NCI-H1048 (cell line): ENCODE measurements at regions not wholly inside any gene's neighbourhood (a gene's known extent, or its start where the extent isn't known, plus 50 kb on each side); places are given as distances from the start of the nearest gene placed in this dataset.

Experiments used
- DNase-seq: peaks from one replicate; lab custom pipeline; 2025; lab: John Stamatoyannopoulos, UW

- DNase-seq, result no peak
Observed at GRCh38 chr6:40973304-40973703, 65.7 kb downstream of the UNC5CL start.

GRCh38 chr6:40972814-40973213 lies 66.2 kb downstream of the UNC5CL start:
- no peak for DNase-seq

GRCh38 chr6:40972190-40972589 lies 66.8 kb downstream of the UNC5CL start:
- DNase-seq, result no peak

- no peak for DNase-seq
Observed at GRCh38 chr6:40968620-40969164, 70.3 kb downstream of the UNC5CL start.

- DNase-seq, result no peak
Observed at GRCh38 chr6:40966860-40967259, 72.2 kb downstream of the UNC5CL start.

GRCh38 chr6:40965046-40965445 lies 74.0 kb downstream of the UNC5CL start:
- DNase-seq, result no peak

GRCh38 chr6:40963019-40963418 lies 76.0 kb downstream of the UNC5CL start:
- no peak for DNase-seq

DNA sequence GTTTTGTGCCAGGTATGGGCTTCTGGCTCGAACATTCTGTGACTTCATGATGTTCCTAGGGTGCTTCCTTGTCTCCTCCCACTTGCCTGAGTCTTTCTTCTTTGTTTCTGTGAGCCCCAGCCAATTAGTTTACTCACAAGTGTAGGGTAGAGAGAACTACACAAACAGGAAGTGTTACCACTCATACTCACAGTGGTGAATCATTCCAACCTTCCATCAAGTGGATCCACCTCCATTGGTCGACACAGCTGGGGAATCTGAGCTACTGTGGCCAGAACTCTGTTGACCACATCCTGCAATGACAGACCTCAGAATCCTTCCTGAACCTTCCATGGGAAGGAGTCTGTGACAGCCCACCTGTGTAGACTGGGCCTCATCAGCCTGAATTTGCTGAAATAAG lies 76.8 kb downstream of the UNC5CL start:
- no peak for DNase-seq

DNA sequence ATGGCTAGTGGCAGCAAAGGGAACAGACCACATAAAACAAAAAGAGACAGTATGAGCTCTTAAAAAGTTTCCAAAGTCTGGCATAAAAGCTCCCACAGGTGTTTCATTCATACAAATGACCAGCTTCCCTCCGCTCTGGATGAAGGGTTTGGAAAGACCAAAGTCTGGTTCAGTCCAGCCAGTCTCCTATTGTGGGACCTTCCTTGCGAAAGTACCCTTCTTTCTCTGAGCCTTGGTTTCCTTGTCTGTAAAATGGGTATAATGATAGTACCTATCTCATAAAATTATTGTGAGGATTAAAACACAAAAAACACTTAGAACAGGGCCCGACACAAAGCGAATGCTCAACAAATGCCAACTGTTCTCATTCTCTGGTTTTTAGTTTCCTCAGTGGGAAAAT lies 77.2 kb downstream of the UNC5CL start:
- DNase-seq, result no peak

DNA sequence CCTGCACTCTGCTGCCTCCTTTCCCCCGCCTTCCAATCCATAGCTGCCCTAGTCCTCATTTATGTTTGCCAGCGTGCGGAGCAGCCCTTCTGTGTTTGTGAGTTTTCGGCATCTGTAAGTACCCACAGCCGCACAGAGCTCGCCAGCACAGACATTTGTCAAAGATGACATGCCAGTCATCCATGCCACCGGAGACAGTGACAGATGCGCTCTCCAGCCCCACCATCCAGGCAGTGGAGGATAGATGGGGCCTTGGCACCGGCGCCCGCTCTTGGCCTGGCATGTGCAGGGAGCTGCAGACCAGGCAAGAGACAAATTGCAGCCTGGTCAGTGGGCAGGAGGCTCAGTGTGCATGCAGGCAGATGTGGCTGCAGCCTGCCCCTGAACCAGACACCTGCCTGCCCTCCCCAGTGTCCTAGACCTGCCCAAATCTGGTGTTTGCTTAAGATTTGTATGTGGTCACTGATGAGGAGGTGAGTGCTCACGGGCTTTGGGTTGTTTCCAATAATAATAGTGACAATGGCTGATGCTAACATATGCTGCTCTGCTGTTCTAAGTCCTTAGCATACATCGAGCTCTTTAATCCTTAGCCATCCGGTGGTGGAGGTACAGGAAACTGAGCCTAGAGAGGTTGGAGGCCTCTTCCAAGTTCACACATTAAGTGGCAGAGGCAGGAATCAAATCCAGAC lies 78.1 kb downstream of the UNC5CL start:
- no peak for DNase-seq

GRCh38 chr6:40959781-40960327 lies 79.2 kb downstream of the UNC5CL start:
- DNase-seq, result no peak

- DNase-seq, result no peak
Observed at GRCh38 chr6:40958738-40959137, 80.3 kb downstream of the UNC5CL start.

GRCh38 chr6:40957616-40958492 lies 81.2 kb downstream of the UNC5CL start:
- no peak for DNase-seq

- no peak for DNase-seq
Observed at GRCh38 chr6:40956936-40957335, 82.1 kb downstream of the UNC5CL start.

DNA sequence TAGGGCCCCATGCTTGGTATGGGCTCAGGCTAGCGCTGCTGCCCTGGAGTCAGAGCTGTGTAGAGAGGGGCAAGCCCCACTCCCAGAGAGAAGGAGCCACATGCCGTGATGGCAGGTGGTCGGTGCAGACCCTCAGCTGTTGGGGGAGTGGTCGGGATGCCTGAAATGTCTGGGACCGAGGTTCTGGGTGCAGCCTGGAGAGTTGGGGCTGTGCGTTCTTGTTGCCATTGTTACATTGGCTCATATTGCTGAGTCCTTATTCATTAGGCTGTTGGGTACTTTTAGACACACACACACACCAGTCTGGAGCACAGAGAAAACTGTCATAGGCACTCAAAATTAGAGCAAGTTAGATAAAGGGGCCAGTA lies 83.9 kb downstream of the UNC5CL start:
- DNase-seq, result no peak

- no peak for DNase-seq
Observed at GRCh38 chr6:40954446-40955177, 84.4 kb downstream of the UNC5CL start.

- DNase-seq, result no peak
Observed at GRCh38 chr6:40953486-40953885, 85.5 kb downstream of the UNC5CL start.

- no peak for DNase-seq
Observed at GRCh38 chr6:40950986-40951698, 87.9 kb downstream of the UNC5CL start.

DNA sequence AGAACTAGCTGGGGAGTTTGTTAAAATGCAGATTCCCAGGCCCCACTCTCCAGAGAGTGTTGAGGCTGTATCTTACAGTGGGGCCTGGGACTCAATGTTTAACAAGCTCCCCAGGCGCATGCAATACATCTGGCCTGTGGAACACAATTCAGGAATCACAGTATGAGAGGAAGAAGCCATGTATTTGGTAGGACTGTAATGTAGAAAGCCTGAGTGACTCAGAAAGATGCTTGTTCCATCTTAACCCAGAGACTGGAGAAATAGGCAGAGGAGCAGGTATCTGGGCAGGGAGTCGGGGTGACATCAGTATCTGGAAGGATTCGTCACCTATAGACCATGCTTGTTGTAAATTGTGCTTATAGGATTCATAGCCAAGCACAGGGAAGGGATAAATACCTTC lies 90.5 kb downstream of the UNC5CL start:
- no peak for DNase-seq

DNA sequence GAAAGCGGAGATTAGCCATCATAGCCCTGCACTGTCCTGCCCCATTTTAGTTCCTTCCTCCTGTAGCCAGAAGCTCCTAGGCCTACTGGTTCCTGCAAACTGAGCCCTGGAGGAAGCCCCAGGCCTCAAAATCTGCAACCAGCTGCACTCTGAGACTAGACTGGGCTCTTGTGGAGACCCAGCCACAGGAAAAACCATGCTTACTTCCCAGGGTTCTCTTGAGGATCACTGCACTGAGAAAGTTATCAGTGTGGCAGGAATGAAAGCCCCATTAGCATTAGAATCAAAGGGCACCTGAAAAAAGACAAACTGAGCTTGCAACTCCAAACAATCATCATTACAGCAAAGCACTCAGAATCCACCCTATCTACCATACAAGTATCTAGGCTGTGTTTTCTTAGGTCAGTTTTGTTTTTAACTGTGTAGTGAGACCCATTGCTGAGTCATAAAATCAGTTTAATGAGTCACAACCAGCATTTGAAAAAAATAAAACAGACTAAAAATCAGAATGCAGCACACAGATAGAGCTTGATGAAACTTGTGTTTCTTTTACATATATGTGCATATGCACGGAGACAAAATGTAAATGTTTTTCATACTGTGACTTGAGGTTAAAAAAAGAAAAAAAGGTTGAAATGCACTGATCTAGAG lies 91.0 kb downstream of the UNC5CL start:
- DNase-seq, result no peak

DNA sequence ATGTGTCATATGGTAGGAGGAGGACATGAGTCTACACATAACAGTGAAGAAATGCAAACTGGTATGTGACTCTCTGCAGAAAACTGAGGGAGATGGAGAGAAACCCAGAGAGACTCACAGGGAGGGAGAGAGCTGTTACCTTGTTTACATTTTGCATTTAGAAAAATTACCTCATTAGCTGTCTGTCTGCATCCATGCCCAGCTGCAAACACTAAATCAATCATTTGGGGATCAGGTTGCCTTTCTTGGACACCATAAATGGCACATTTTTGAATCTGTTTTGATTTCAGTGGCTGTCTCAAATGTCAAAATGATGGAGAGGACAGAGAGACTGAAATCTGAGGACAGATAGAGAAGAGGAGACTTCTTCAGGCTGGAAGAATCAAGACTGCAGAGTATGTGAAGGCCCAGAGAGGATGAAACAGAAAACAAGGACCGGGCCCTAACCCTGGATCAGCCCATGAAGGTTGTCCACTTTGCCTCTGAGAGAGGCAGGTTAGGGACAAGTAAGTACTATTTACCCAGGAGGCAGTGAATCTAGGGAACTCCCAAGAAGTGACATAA lies 92.2 kb downstream of the UNC5CL start:
- no peak for DNase-seq
